CD1c-positive myeloid dendritic cell (primary cell): ENCODE measurements at regions not wholly inside any gene's neighbourhood (a gene's known extent, or its start where the extent isn't known, plus 50 kb on each side); places are given as distances from the start of the nearest gene placed in this dataset.
"Not testable (repeated sequence)": the region's sequence is repeated elsewhere in the genome, so short reads cannot be mapped to it uniquely, and the experiment has no call there.

Source experiments
- DNase-seq: peaks from one replicate; pipeline ENCODE4 v3.0.0-alpha.2; 2016; ENCODE audit errors: extremely low spot score

DNA sequence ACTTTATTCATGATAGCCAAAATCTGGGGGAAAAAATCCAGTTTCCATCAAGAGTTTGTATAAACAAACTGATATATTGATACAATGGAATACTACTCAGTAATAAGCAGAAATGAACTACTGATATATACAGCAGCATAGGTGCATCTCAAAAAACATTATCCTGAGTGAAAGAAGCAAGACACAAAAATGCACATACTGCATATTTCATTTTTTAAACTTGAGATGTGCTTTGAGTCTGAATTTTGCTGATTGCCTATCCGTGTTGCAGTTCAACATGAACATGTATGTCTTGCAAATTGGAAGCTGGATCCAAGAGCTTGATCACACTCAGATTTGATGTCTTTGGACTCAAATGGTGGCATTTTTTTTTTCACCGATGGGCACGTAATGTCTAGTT, 132.4 kb downstream of the TSEN15 start:
- no peak for DNase-seq

DNA sequence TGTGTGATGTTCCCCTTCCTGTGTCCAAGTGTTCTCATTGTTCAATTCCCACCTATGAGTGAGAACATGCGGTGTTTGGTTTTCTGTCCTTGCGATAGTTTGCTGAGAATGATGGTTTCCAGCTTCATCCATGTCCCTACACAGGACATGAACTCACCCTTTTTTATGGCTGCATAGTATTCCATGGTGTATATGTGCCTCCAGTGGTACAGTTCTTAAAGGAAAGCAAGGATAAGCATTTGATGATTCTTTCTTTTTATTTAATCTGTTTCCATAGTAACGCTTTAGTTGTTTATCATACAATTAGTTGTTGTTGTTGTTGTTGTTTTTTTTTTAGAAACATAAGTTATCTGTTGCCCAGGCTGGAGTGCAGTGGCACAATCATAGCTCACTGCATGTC, 133.1 kb downstream of the TSEN15 start:
- not testable (repeated sequence) for DNase-seq

DNA sequence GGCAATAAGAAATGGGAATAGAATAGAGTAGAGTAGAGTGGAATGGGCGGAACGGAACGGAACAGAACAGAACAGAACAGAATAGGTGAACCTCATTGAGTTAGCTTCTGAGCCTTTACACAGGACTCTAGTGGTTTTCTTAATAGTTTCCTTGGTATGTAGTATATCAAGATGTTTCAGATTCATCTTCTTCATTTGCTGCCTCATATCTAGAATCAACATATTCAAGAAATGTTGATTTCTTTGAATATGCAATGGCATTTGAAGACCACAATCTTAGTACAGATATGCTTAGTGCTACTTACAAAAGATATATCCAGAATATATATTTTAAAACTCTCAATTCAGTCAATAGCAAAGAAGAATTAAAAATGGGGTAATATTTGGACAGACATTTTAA, 133.8 kb downstream of the TSEN15 start:
- DNase-seq, result no peak

DNA sequence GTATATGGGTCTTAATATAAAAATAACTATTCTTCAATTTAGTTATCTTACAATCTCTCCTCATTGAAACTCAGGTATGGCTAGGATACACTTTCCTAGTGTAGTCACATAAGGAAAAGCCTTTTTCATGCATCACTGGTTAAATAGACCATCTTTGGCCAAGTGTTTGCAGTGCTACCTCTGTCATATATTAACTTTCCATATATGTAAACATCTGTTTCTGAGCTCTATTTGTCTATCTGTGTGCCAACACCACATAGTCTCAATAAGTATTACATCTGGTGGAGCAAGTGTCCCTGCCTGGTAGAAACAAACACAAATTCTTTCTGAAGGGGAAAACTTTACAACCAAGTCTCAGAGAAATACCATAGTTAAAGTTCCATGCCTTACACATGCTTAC, 134.6 kb downstream of the TSEN15 start:
- DNase-seq, result no peak

DNA sequence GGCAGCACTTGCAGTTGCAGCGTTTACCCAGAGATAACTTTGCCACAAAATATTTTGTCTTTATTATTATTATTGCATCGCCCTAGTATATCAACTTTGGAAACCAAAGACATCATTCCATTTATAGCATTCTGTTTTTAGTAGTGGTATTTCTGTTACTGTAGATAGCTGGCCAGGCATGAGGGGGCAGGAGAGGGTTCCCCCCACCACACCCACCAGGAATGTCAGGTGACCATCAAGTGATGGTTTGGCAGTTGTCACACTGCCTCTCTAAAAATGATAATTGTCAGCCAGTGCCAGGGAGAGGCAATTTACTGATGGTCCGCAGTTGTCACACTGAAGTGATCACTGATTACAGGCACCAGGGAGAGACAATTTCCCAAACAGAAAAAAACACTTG, 135.6 kb downstream of the TSEN15 start:
- no peak for DNase-seq

DNA sequence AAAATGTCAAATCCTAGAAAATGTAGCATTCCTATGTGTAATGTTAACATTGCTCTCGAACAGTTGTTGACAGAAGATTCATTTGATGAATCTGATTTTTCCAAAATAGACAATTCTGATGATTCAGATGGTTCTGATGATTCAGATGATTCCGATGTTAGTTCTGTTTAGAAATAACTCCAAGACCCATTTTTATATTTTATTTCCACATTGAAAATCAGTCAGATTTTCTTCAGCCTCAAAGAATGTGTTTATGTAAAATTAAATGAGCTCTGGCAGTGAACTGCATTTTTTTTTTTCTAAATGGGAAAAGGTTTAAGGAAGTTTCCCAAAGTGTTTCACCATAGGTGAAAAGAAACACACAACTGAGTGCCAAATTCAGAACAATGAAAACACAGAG, 136.5 kb downstream of the TSEN15 start:
- no peak for DNase-seq

DNA sequence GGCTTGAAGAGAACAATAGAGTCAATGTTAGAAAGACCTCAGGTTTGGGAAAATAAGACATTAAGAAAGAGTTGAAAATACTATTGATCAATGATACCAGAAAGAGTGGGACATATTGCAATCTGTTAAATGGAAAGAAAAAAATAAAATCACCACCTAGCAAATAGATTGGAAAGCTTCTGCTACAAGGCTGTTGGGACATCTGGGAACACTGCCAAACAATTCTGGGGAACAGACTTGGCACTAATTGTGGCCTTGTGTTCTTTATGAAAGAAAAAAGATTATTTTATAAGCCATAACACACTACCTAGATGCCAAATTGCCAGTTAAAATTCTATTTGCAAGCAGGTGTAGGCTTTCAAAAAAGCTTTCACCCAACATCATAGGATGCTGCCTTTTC, 137.8 kb downstream of the TSEN15 start:
- no peak for DNase-seq

DNA sequence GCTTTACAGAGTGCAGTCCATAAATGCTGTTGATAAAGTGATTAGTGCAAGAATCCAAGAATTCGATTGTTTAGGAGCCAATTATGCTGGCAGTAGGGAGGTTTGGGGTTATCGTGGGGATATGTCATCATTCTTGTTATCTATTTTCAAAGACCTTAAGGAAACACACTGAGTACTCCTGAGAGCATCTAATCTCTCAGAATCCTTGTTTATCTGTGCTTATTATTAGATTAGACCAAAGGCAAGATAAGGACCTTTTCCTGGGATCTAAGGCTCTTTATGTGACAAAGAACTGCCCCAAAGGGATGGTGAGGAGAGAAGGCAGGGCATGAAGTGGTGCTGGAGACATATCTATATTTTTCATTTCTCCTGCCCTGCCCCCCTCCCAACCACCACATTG, 139.1 kb downstream of the TSEN15 start:
- no peak for DNase-seq

DNA sequence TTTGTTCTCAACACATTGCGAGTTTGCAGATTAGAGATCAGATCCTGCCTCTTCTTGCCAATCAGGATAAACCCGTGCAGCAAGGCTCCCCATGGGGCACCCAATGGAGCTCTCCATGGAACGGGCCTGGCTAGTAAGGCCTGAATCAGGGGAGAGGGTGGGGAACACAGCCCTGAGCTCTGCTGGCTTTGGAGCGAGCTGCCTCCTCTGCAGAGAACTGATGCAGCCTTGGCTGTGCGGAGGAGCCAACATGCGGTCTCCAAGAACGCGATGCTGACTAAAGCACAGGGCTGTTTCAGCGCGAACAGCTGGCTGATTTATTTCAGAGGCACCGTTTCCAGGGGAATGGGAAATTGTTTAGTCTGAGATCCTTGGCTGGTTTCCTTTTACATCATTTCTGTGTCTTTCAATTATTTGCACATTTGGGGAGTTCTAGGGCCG, 139.7 kb downstream of the TSEN15 start:
- no peak for DNase-seq

DNA sequence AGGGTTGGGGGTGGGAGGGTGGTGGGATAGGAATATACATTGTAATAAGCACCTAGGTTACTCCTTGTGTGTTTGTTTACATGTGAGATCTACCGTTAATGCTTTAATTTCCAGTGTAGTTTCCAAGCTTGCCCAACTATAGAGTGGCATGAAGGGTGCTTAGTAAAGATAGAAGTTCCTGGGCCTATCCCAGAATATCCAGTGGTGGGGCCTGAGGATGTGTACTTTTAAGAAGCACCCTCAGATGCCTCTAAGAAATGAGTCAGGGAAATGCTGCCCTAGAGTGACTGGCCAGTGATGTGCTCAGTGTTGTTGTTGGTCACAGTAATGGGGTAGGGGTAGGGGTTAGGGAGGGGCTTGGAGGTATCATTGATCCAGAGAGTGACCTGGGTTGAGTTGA, 141.3 kb downstream of the TSEN15 start:
- DNase-seq, result no peak

DNA sequence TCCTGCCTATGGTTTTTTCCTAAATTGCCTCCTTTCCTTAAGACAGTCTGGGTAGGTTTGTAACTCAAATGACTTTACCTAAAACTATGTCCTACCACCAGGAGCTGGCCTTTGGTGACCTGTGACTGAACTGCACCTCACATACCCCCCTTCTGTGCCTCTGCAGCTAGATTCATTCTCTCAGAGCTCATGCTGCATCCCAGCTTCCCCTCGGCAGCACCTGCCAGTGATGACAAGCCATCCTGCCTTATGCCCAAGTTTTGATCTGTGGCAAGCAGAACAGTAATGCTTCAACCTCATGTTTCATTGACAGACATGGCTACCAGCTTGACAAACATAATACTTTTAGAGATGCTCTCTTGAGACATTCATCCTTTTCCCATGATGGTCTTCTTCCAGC, 141.9 kb downstream of the TSEN15 start:
- no peak for DNase-seq

DNA sequence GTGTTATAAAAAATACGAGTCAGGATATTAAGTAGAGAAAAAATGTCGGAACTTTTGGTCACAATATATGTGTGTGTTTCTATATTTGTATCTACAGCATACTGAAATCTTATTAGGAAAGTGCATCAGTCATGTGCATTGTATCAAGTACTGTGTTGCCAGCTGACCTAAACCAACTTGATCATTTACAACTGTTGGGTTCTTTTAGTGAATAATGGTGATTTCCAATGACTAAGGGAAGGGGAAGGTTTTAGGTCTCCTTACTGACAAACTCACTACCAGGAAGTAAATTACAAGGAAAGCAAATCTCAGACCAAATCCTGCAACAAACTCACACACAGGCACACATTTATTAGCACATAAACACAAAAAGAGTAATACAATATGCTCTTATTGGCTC, 142.7 kb downstream of the TSEN15 start:
- DNase-seq, result no peak

DNA sequence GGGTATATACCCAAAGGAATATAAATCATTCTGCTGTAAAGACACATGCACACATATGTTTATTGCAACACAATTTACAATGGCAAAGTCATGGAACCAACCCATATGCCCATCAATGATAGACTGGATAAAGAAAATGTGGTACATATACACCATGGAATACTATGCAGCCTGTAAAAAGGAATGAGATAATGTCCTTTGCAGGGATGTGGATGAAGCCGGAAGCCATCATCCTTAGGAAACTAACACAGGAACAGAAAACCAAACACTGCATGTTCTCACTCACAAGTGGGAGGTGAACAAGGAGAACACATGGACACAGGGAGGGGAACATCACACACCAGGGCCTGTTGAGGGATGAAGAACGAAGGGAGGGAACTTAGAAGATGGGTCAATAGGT, 144.2 kb downstream of the TSEN15 start:
- DNase-seq, result not testable (repeated sequence)

DNA sequence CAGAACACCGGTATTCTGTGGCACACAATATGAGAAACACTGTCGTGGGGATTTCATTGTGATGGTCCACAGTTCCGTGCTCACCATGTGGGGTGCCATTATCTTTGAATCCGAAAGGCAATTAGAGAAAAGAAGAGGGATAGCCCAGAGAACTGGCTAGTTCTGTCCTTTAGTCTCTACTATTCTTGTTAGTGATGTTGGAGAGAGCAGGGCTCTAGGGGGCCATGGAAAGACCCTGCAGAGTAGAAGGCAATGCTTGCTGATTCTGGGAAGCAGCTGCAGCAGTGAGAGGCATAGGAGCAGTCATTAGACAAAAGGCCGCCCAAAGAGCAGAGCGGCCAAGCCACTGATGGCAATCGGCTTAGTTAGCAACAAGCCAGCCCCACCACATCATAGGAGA, 146.3 kb downstream of the TSEN15 start:
- no peak for DNase-seq

DNA sequence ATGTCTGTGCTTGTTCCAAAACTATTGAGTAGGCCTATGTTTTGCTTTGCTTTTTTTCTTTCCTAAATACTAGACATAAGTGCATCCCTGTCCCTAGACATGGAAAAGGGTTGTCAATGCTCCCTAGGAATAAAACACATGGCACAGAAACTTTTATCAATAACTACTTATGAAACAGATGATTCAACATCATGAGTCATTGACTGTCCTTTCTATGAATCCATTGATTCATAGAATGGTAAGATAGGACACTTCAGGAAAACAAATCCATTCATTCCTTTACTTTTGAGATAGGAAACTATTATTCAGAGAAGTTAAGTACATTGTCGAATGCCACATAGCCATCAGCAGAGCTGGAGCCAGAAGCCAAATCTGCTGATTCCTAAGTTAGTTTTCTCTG, 147.5 kb downstream of the TSEN15 start:
- no peak for DNase-seq

DNA sequence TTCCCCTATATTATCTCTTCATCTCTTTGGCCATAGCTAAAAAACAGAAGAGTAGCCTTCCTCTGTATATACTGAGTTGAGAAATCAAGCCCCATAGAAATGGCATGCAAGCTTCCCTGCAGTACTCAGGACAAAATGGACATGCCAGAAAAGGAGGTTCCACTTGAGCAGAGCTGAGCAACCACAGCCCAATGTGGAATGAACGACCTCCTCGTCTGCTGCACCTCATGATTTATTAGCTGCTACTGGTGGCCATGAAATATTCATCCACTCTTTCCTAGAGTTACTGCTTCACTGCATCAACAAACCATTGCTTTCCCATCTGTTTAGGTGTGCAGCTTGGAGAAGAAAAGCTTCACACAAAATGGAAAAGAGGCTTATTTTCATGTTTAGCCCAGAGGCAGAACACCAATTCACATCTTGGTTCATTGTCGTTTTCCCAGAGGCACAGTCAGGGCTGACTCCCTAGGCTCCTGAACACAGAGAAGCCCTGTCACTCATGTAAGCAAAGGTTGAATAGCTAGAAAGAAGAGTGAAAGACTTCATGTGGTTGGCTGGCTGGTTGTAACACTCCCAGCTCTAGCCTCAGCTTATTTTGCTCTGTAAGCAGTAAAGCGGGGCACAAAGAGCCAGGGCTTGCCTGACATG, 148.0 kb downstream of the TSEN15 start:
- DNase-seq, result no peak

DNA sequence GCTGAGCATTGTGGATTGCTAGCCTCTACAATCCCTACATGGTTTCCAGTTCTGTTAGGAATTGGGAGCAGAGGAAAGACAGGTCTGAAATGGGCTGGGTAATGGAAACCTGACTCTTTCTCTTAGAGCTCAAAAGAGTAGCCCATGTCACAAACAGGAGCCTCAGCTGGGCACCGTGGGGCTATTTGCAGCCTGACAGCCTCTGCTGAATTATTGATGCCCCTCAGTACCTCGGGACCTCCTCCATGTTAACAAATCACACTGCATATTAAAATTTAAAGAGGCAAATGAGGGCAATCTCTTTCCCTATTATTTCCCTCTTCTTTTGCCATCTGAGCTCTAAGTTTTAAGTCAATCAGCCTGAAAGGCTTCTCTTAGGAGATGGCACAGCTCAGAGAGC, 157.1 kb downstream of the TSEN15 start:
- DNase-seq, result no peak

DNA sequence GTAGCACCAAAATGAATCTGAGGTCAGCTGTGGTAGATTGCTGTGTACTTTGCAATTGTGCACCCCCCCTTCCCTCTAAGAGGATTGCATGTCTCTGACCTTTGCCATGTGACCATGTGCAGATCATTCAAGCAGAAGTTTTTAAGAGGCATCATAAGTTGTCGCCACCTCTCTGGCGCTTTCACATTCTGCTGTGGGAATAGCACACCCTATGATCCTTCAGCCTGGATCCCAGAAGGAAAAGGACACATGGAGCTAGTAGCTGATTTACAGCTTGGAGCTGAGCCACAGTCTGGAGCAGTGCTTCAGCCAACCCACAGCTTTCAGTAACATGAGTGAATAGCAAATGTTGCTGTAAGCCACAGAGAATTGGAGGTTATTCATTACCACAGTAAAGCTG, 158.5 kb downstream of the TSEN15 start:
- DNase-seq, result no peak

DNA sequence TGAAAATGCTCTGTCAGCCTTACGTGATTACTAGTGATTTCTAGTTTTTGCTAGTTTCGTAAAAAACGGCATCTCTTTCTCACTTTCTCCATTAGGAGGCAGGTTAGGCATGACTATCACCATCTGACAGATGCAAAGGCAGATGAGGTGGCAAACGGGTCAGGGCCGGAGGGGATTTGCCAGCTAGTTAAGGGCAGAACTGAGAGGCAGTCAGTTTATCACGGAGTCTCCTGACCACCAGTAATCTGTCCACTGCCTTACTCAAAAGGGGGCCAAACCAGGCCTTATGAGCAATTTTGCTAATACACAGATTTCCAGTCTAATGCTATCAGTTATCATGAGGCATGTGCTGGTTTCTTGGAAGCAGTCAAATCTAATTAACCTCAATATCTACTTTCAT, 159.3 kb downstream of the TSEN15 start:
- no peak for DNase-seq

DNA sequence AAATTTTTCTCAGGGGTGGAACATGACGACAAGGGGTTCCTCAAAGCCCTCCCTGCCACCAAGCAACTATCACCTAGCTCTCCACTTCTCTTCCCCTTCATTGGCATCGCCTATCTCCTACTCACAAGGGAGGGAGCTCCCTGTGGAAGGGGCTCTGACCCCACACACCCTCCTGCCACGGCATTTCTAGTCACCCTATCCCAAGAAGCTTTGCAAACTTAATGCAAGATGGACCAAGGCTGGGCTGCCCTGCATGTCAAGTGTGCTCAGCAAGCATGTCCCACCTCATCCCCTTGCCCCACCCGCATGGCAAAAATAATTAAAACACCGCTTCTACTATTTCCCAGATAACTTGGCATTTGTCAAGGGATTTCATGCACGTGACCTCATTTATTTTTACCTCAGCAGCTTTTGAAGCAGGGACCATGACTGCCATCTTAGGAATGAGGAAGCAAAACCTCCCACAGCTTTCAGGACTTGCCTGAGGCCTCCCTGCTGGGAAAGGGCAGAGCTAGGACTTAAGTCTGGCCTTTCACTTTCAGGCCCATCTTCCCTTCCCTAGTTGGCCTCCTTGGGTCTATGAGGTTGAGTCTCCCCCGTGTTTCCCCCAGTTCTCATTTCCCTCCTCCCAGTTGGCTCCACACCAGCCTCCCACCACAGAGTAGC, 161.3 kb downstream of the TSEN15 start:
- DNase-seq, result peak; percentile 77

DNA sequence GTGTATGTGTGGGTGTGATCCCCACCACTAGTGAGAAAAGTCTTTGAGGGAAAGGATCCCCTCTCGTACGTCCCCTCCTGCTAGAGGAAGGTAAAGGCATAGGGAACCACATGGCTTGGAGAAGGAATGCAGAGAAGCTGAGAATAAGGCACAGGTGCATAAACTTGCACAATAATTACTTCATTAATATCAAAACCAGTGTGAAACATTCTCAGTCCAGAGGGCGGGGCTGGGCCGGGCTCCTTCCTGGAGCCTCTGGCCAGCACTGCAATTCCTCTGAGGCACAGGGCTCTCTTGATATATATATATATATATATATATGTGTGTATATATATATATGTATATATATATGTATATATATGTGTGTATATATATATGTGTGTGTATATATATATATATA, 162.6 kb downstream of the TSEN15 start:
- no peak for DNase-seq

DNA sequence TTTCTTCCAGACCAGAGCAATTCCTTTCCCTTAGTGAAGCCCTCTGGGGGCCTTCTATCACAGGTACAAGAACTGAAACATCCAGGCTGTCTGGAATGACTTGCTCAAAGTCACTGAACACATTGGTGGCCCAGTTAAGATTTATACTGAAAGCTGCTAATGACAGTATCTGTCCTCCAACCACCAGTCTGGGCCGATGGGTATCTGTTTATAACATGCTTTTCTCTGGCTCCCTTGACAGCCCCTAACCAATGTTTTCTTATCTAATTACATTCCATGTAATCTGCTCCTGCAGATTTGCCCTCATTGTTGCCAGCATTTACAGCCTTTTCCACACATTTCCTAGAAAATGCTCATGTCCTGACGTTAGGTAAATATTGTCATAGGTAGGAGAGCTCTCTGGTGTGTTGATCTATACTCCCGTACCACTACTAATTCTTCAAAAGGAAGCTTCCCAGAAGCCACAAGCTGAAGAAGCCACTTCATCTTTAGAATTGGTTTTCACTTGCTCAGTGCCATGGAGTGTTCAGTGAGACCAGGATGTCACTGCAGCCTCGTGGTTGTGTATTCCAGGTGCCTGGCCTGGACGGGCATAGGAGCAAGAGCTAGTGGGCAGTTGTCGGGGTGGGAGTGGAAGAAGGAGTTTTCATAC, 163.9 kb downstream of the TSEN15 start:
- DNase-seq, result no peak

DNA sequence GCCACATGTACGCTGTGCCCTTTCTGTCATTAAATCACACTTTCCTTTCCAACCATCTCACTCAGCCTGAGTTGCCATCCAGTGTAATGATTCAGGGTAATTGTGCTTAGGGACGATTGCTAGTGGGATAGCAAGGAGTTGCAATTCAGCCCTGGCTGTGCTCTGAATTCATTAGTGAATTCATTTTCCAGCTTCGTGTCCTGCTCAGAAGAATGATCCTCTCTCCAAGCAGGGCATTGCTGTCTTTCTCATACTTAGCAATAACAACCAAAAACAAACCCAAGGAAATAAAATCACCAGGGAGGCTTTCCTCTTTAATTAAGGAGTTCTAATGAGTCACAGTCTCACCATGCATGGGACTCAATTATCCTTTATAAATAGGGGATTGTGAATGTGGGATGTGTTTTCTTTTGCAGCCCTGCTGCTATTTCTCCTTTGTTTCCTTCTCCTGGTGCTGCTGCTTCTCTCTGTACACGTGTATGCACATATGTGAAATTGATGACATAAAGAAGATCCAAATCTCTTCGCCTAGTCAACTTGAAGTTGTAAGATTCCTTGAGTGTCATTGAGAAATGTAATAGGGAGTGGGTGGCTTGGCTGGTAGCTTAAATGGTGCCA, 167.0 kb downstream of the TSEN15 start:
- DNase-seq, result no peak
